ENCODE measurements at regions not wholly inside any gene's neighbourhood (a gene's known extent, or its start where the extent isn't known, plus 50 kb on each side); places are given as distances from the start of the nearest gene placed in this dataset.

- TF ChIP-seq CTCF (IDR thresholded peaks at IDR 0.05; ENCODE audit: borderline replicate concordance, extremely low read depth, low read length, poor library complexity, severe bottlenecking) (no peak), EZH2 (IDR thresholded peaks at IDR 0.05; ENCODE audit: borderline replicate concordance, low read depth, low read length, severe bottlenecking) (no peak)
Measured at GRCh38 chr4:131488772-131489171, 1660.3 kb upstream of the PCDH10 start.

Measured in DND-41 (cell line).